Upper lobe of left lung (tissue), 6 donors: ENCODE measurements at regions not wholly inside any gene's neighbourhood (a gene's known extent, or its start where the extent isn't known, plus 50 kb on each side); places are given as distances from the start of the nearest gene placed in this dataset.

Source experiments
- ATAC-seq, 2 donors: fragments of 200-7000 bp; cut with Tn5 transposase; one replicate each; pipeline ENCODE4 v1.9.1; 2022; ENCODE audit warnings: mild to moderate bottlenecking in 2 of 2, moderate library complexity in 2 of 2; ENCODE audit not compliant: low FRiP score in 2 of 2
- DNase-seq, 2 donors: peaks; one replicate each; pipeline ENCODE4 v3.0.0-alpha.2; 2019 to 2020
- H3K27ac ChIP-seq, 4 donors: fragments of 200-600 bp; sonication (generic); one replicate each; pipeline ENCODE4 v1.5.1; 2016 to 2019
- H3K27me3 ChIP-seq, 4 donors: fragments of 200-600 bp; sonication (generic); one replicate each; pipeline ENCODE4 v1.5.1; 2017 to 2019
- H3K36me3 ChIP-seq, 4 donors: fragments of 200-600 bp; sonication (generic); one replicate each; pipeline ENCODE4 v1.5.1; 2016 to 2019
- H3K4me1 ChIP-seq, 4 donors: fragments of 200-600 bp; sonication (generic); one replicate each; pipeline ENCODE4 v1.5.1; 2018 to 2019
- H3K4me3 ChIP-seq, 4 donors: fragments of 200-600 bp; sonication (generic); one replicate each; pipeline ENCODE4 v1.5.1; 2017 to 2019; ENCODE audit warnings: mild to moderate bottlenecking in 2 of 4, moderate library complexity in 1 of 4
- H3K9me3 ChIP-seq, 4 donors: fragments of 200-600 bp; sonication (generic); one replicate each; pipeline ENCODE4 v1.5.1; 2018 to 2019
- CTCF ChIP-seq, 6 experiments: fragments of 450-650 bp in 4 of 6; fragments of 200-600 bp in 2 of 6; sonication (generic) in 2 of 6; IDR thresholded peaks; one replicate each; pipeline ENCODE4 v1.5.1; 2016 to 2019; ENCODE audit warnings: antibody characterized with exemption in 6 of 6
- EP300 ChIP-seq, 4 donors: sonication (generic); formaldehyde crosslinking; IDR thresholded peaks; one replicate each; pipeline ENCODE4 v1.5.1; 2017; ENCODE audit warnings: antibody characterized with exemption in 4 of 4, control low read depth in 2 of 4
- POLR2A ChIP-seq, 4 donors: fragments of 450-650 bp; IDR thresholded peaks; one replicate each; pipeline ENCODE4 v1.5.1; 2016 to 2017; ENCODE audit warnings: antibody characterized with exemption in 4 of 4, mild to moderate bottlenecking in 2 of 4
- POLR2AphosphoS5 ChIP-seq, 2 donors: sonication (generic); formaldehyde crosslinking; IDR thresholded peaks; one replicate each; pipeline ENCODE4 v1.5.1; 2017; ENCODE audit warnings: antibody characterized with exemption in 2 of 2
- WGBS, 2 donors: methylation state at CpG; one replicate each; pipeline ENCODE4 v1.1.5; 2017 to 2018; 5-methylcytosine and 5-hydroxymethylcytosine counted together
- donor health status: DM: no; HTN: no; CAD: no; lungs with moderate emphysema.
- donor health status: DM: no; HTN: yes; CAD: no; lungs with severe emphysema.

GRCh38 chr7:138205614-138206150 is 129.4 kb downstream of the AKR1D1 start:
- Histone ChIP-seq H3K9me3 (peaks cover 0 to 2% (median 0%) of the 10 kb centered on the region in 4 donors), H3K4me1 (no peaks in the 10 kb centered on the region), H3K27me3 (no peaks in the 10 kb centered on the region), H3K4me3 (no peak overlapping the region), H3K36me3 (no peaks in the 10 kb centered on the region), H3K27ac (no peak overlapping the region)
- TF ChIP-seq CTCF (IDR thresholded peaks at IDR 0.05) (no peak), POLR2A (IDR thresholded peaks at IDR 0.05) (no peak)
- DNase-seq (no peak), ATAC-seq (no peak)
- WGBS, 2 donors, result 60 to 63% methylated on average over 2 of the region's 2 CpGs

GRCh38 chr7:138207555-138207971 is 131.3 kb downstream of the AKR1D1 start:
- TF ChIP-seq POLR2AphosphoS5 (IDR thresholded peaks at IDR 0.05), result no peak
- TF ChIP-seq CTCF (IDR thresholded peaks at IDR 0.05), result no peak
- no peak for TF ChIP-seq POLR2A (IDR thresholded peaks at IDR 0.05)
- no peak for TF ChIP-seq EP300 (IDR thresholded peaks at IDR 0.05)

GRCh38 chr7:138208142-138208570 is 131.9 kb downstream of the AKR1D1 start:
- TF ChIP-seq EP300 (IDR thresholded peaks at IDR 0.05), result no peak
- TF ChIP-seq CTCF (IDR thresholded peaks at IDR 0.05), result no peak
- TF ChIP-seq POLR2AphosphoS5 (IDR thresholded peaks at IDR 0.05), result no peak
- TF ChIP-seq POLR2A (IDR thresholded peaks at IDR 0.05), result no peak
- DNase-seq, result no peak
- Histone ChIP-seq H3K36me3 (no peaks in the 10 kb centered on the region), H3K9me3 (peaks cover 0 to 2% (median 0%) of the 10 kb centered on the region in 4 donors), H3K4me3 (no peak overlapping the region), H3K4me1 (no peaks in the 10 kb centered on the region), H3K27me3 (no peaks in the 10 kb centered on the region), H3K27ac (no peak overlapping the region)
- WGBS, 2 donors, result 92 to 95% methylated on average over 3 of the region's 3 CpGs
- no peak for ATAC-seq

More at GRCh38 chr7:138207555-138207971, 131.3 kb downstream of the AKR1D1 start:
- no peak for DNase-seq
- Histone ChIP-seq H3K36me3 (no peaks in the 10 kb centered on the region), H3K9me3 (peaks cover 0 to 2% (median 0%) of the 10 kb centered on the region in 4 donors), H3K27me3 (no peaks in the 10 kb centered on the region), H3K27ac (no peak overlapping the region), H3K4me1 (no peaks in the 10 kb centered on the region), H3K4me3 (no peak overlapping the region)
- no peak for ATAC-seq
- WGBS, 2 donors, result 85 to 87% methylated on average over 3 of the region's 3 CpGs

- no peaks in the 10 kb centered on the region for H3K36me3 ChIP-seq
- no peak overlapping the region for H3K27ac ChIP-seq
- ATAC-seq (no peak), DNase-seq (no peak)
- no peak for TF ChIP-seq POLR2AphosphoS5 (IDR thresholded peaks at IDR 0.05)
- no peak for TF ChIP-seq EP300 (IDR thresholded peaks at IDR 0.05)
- TF ChIP-seq POLR2A (IDR thresholded peaks at IDR 0.05), result no peak
- TF ChIP-seq CTCF (IDR thresholded peaks at IDR 0.05), result no peak
- no peaks in the 10 kb centered on the region for H3K4me1 ChIP-seq
- peaks cover 0 to 2% (median 0%) of the 10 kb centered on the region in 4 donors for H3K9me3 ChIP-seq
- H3K27me3 ChIP-seq, result no peaks in the 10 kb centered on the region
- 88 to 91% methylated on average over 1 to 2 of the region's 2 CpGs for WGBS, 2 donors
- no peak overlapping the region for H3K4me3 ChIP-seq
Measured at GRCh38 chr7:138208864-138209263, 132.6 kb downstream of the AKR1D1 start.

GRCh38 chr7:138212314-138212713 is 136.1 kb downstream of the AKR1D1 start:
- no peak overlapping the region for H3K27ac ChIP-seq
- H3K27me3 ChIP-seq, result no peaks in the 10 kb centered on the region
- no peak for TF ChIP-seq POLR2AphosphoS5 (IDR thresholded peaks at IDR 0.05)
- TF ChIP-seq EP300 (IDR thresholded peaks at IDR 0.05), result no peak

More at GRCh38 chr7:138212314-138212713, 136.1 kb downstream of the AKR1D1 start:
- WGBS, 2 donors, result 42 to 66% methylated on average over 2 of the region's 2 CpGs
- Histone ChIP-seq H3K4me1 (no peaks in the 10 kb centered on the region), H3K9me3 (peaks cover 0 to 2% (median 0%) of the 10 kb centered on the region in 4 donors), H3K4me3 (no peak overlapping the region), H3K36me3 (no peaks in the 10 kb centered on the region)
- DNase-seq, result no peak
- ATAC-seq, result no peak
